ENCODE measurements at regions not wholly inside any gene's neighbourhood (a gene's known extent, or its start where the extent isn't known, plus 50 kb on each side); places are given as distances from the start of the nearest gene placed in this dataset.

DNA sequence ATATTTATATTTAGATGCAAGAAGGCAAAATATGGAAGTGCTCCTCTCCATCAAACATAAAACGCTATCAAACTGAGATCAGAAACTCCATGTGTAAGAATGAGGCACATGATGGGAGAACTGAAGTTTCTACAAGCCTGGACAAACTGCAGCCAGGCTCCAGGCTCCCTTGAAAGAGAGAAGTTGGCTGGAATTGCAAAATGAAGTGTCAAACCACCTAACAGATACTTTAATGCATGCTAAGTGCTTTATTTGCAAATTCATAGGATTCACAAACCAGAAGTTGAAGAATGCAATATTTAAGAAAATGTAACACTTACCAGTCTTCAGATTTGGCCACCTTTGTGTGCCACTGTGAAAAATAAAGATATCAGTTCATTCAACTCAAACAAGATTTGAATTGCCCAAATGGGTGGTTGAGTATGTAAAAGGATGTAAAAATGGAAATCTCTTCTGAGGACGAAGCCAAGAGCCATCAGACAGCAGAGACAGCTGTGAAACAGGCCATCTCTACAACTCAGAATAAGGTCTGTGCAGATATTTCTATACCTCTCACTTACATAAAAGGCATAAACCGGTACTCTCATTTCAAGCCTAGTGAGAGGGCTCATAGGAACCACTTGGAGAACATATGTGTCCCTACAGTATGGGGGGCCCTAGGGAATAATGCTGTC is 87.0 kb downstream of the DPPA2 start:
- TF ChIP-seq EZH2 (IDR thresholded peaks at IDR 0.05) (no peak), POLR2A (IDR thresholded peaks at IDR 0.05; ENCODE audit: borderline replicate concordance, extremely low read depth, insufficient read depth, insufficient read length) (no peak), ZNF274 (IDR thresholded peaks at IDR 0.05; ENCODE audit: low read depth, low read length) (no peak)
